ENCODE measurements at regions not wholly inside any gene's neighbourhood (a gene's known extent, or its start where the extent isn't known, plus 50 kb on each side); places are given as distances from the start of the nearest gene placed in this dataset.
"Not testable (repeated sequence)": the region's sequence is repeated elsewhere in the genome, so short reads cannot be mapped to it uniquely, and the experiment has no call there.

GRCh38 chr6:140708441-140708840 is 1334.0 kb upstream of the CITED2 start:
- H3K9me3 ChIP-seq (replicated peaks in 1 of 3) = no peaks in the 10 kb centered on the region
- WGBS, 4 donors = 57 to 81% (median 63%) methylated on average over 1 of the region's 1 CpG
- TF ChIP-seq POLR2A (IDR thresholded peaks at IDR 0.05) (no peak), CTCF (IDR thresholded peaks at IDR 0.05) (no peak)

GRCh38 chr6:140704008-140704407 is 1329.6 kb upstream of the CITED2 start:
- H3K9me3 ChIP-seq (replicated peaks in 1 of 3); intact Hi-C loops (cut with DNase I); DNase-seq; H3K27me3 ChIP-seq; H3K4me1 ChIP-seq (replicated peaks in 1 of 2); H3K36me3 ChIP-seq (replicated peaks in 1 of 2); H3K4me3 ChIP-seq; H3K27ac ChIP-seq: not testable (repeated sequence)
- 86 to 100% (median 89%) methylated on average over 1 of the region's 1 CpG for WGBS, 4 donors

More at GRCh38 chr6:140708441-140708840, 1334.0 kb upstream of the CITED2 start:
- H3K36me3 ChIP-seq (replicated peaks in 1 of 2) = no peaks in the 10 kb centered on the region
- H3K27ac ChIP-seq = no peak overlapping the region
- intact Hi-C loops (cut with DNase I) = no loop called here
- H3K27me3 ChIP-seq = no peaks in the 10 kb centered on the region
- no peak for DNase-seq
- no peaks in the 10 kb centered on the region for H3K4me1 ChIP-seq (replicated peaks in 1 of 2)
- no peak overlapping the region for H3K4me3 ChIP-seq

GRCh38 chr6:140697585-140697984 is 1323.1 kb upstream of the CITED2 start:
- TF ChIP-seq POLR2A (IDR thresholded peaks at IDR 0.05) = no peak
- no peak for TF ChIP-seq CTCF (IDR thresholded peaks at IDR 0.05)
- Histone ChIP-seq H3K27ac (no peak overlapping the region), H3K4me3 (no peak overlapping the region), H3K9me3 (replicated peaks in 1 of 3) (no peaks in the 10 kb centered on the region), H3K27me3 (no peaks in the 10 kb centered on the region), H3K36me3 (replicated peaks in 1 of 2) (no peaks in the 10 kb centered on the region), H3K4me1 (replicated peaks in 1 of 2) (no peaks in the 10 kb centered on the region)
- intact Hi-C loops (cut with DNase I) = no loop called here
- no peak for DNase-seq

GRCh38 chr6:140684776-140685550 is 1310.5 kb upstream of the CITED2 start:
- intact Hi-C loops (cut with DNase I) = no loop called here
- no peaks in the 10 kb centered on the region for H3K27me3 ChIP-seq
- WGBS, 4 donors = 78 to 97% (median 84%) methylated on average over 1 of the region's 1 CpG
- TF ChIP-seq CTCF (IDR thresholded peaks at IDR 0.05) (no peak), POLR2A (IDR thresholded peaks at IDR 0.05) (no peak)
- no peaks in the 10 kb centered on the region for H3K36me3 ChIP-seq (replicated peaks in 1 of 2)
- no peak overlapping the region for H3K27ac ChIP-seq
- H3K9me3 ChIP-seq (replicated peaks in 1 of 3) = no peaks in the 10 kb centered on the region
- H3K4me3 ChIP-seq = no peak overlapping the region
- no peaks in the 10 kb centered on the region for H3K4me1 ChIP-seq (replicated peaks in 1 of 2)
- no peak for DNase-seq
